ENCODE measurements at regions not wholly inside any gene's neighbourhood (a gene's known extent, or its start where the extent isn't known, plus 50 kb on each side); places are given as distances from the start of the nearest gene placed in this dataset.

- DNase-seq (ENCODE audit: low read depth in 1 of 2, low spot score in 1 of 2): no peak
- Histone ChIP-seq H3K4me1 (ENCODE audit: low read depth) (no peaks in the 10 kb centered on the region), H3K27me3 (no peaks in the 10 kb centered on the region), H3K36me3 (no peaks in the 10 kb centered on the region), H3K27ac (no peak overlapping the region), H3K4me3 (no peak overlapping the region), H3K9me3 (ENCODE audit: low read depth) (no peaks in the 10 kb centered on the region)
- no peak for TF ChIP-seq CTCF (IDR thresholded peaks at IDR 0.05; ENCODE audit: low read depth, low read length)
These were observed 83.6 kb upstream of the SMAD3 start for GRCh38 chr15:66981771-66982170.

DNA sequence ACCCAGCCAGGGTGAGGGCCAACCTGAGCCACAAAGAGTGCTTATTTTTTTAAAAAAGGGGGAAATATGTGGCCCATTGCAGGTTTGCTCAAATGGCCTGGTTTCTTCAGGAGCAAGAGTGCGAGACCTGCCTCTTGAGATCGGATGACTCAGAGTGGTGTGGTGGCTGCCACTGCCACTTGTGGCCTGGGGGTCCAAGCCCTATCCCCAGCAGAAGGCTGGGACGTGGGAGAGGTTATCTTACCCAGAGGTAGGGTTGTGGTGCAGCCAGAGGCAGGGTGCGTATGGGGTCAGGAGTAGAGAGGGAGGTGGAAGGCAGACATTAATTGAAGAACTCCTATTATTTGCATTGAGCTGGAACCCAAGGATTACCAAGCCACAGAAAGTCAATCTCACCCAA lies 83.2 kb upstream of the SMAD3 start:
- Histone ChIP-seq H3K4me1 (ENCODE audit: low read depth) (no peaks in the 10 kb centered on the region), H3K36me3 (no peaks in the 10 kb centered on the region), H3K9me3 (ENCODE audit: low read depth) (no peaks in the 10 kb centered on the region), H3K27me3 (no peaks in the 10 kb centered on the region), H3K4me3 (no peak overlapping the region), H3K27ac (no peak overlapping the region)
- TF ChIP-seq CTCF (IDR thresholded peaks at IDR 0.05; ENCODE audit: low read depth, low read length): no peak
- no peak for DNase-seq (ENCODE audit: low read depth in 1 of 2, low spot score in 1 of 2)

GRCh38 chr15:66982816-66983215 lies 82.6 kb upstream of the SMAD3 start:
- no peaks in the 10 kb centered on the region for H3K36me3 ChIP-seq
- TF ChIP-seq CTCF (IDR thresholded peaks at IDR 0.05; ENCODE audit: low read depth, low read length): no peak
- H3K4me1 ChIP-seq (ENCODE audit: low read depth): no peaks in the 10 kb centered on the region
- DNase-seq (ENCODE audit: low read depth in 1 of 2, low spot score in 1 of 2): no peak
- H3K9me3 ChIP-seq (ENCODE audit: low read depth): no peaks in the 10 kb centered on the region
- no peak overlapping the region for H3K27ac ChIP-seq
- H3K4me3 ChIP-seq: no peak overlapping the region
- no peaks in the 10 kb centered on the region for H3K27me3 ChIP-seq

GRCh38 chr15:66985653-66986052 lies 79.7 kb upstream of the SMAD3 start:
- no peak for TF ChIP-seq CTCF (IDR thresholded peaks at IDR 0.05; ENCODE audit: low read depth, low read length)
- Histone ChIP-seq H3K27me3 (no peaks in the 10 kb centered on the region), H3K4me1 (ENCODE audit: low read depth) (no peaks in the 10 kb centered on the region)

GRCh38 chr15:66986951-66987350 lies 78.5 kb upstream of the SMAD3 start:
- H3K4me1 ChIP-seq (ENCODE audit: low read depth): no peaks in the 10 kb centered on the region
- no peak for TF ChIP-seq CTCF (IDR thresholded peaks at IDR 0.05; ENCODE audit: low read depth, low read length)
- no peaks in the 10 kb centered on the region for H3K36me3 ChIP-seq
- H3K27ac ChIP-seq: no peak overlapping the region
- H3K4me3 ChIP-seq: no peak overlapping the region
- H3K9me3 ChIP-seq (ENCODE audit: low read depth): no peaks in the 10 kb centered on the region
- peaks cover under 1% of the 10 kb centered on the region for H3K27me3 ChIP-seq
- no peak for DNase-seq (ENCODE audit: low read depth in 1 of 2, low spot score in 1 of 2)

More at GRCh38 chr15:66985653-66986052, 79.7 kb upstream of the SMAD3 start:
- Histone ChIP-seq H3K36me3 (no peaks in the 10 kb centered on the region), H3K27ac (no peak overlapping the region), H3K4me3 (no peak overlapping the region), H3K9me3 (ENCODE audit: low read depth) (no peaks in the 10 kb centered on the region)
- no peak for DNase-seq (ENCODE audit: low read depth in 1 of 2, low spot score in 1 of 2)

DNA sequence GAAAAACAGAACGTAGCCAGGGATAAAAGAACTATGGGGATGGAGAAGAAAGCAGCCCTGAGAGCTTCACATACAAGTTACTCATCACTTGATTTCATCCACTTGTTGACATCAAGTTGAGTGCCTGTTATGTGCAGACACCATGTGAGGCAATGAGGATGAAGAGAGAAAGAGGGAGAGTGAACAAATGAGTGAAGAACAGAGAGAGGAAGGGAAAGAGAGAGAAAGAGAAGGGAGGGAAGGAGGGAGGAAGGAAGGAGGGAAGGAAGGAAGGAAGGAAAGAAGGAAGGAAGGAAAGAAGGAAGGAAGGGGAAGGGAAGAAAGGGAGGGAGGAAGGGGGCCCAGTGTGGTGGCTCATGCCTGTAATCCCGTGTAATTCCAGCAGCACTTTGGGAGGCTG lies 72.3 kb upstream of the SMAD3 start:
- no peaks in the 10 kb centered on the region for H3K4me1 ChIP-seq (ENCODE audit: low read depth)
- TF ChIP-seq CTCF (IDR thresholded peaks at IDR 0.05; ENCODE audit: low read depth, low read length): no peak
- no peak for DNase-seq (ENCODE audit: low read depth in 1 of 2, low spot score in 1 of 2)
- peaks cover 2% of the 10 kb centered on the region for H3K27me3 ChIP-seq
- H3K27ac ChIP-seq: no peak overlapping the region
- H3K9me3 ChIP-seq (ENCODE audit: low read depth): no peaks in the 10 kb centered on the region
- H3K4me3 ChIP-seq: no peak overlapping the region
- H3K36me3 ChIP-seq: no peaks in the 10 kb centered on the region
